ENCODE measurements at regions not wholly inside any gene's neighbourhood (a gene's known extent, or its start where the extent isn't known, plus 50 kb on each side); places are given as distances from the start of the nearest gene placed in this dataset.

DNA sequence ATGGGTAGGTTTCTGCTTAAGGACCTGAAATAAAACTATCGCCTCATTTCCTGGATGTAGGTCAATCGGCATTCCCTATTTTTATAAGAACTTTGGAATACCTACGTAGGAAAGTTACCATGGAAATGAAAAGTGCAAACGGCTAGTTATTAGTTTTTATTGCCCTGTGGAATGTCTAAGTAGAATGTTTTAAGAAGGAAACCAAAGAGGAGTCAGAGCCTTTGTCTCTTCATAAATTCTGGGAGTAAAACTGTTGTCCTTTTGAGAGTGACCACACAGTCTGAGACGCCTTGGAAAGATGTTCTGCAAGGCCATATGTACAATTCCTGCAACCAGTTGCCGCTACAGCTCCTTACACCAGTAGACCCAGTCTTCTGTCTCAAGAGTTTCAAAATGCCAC is 176.0 kb upstream of the SEL1L start:
- TF ChIP-seq ZBTB21 (CRISPR knock-in tag; IDR thresholded peaks at IDR 0.05; ENCODE audit: borderline replicate concordance) (no peak), CBFB (CRISPR knock-in tag; IDR thresholded peaks at IDR 0.05; ENCODE audit: low read depth) (no peak), KAT7 (CRISPR knock-in tag; IDR thresholded peaks at IDR 0.05; ENCODE audit: borderline replicate concordance) (no peak), MXD4 (CRISPR knock-in tag; IDR thresholded peaks at IDR 0.05; ENCODE audit: borderline replicate concordance) (no peak), ESRRA (CRISPR knock-in tag; IDR thresholded peaks at IDR 0.05; ENCODE audit: borderline replicate concordance) (no peak), ATF1 (CRISPR knock-in tag; IDR thresholded peaks at IDR 0.05) (no peak), ZNF671 (CRISPR knock-in tag; IDR thresholded peaks at IDR 0.05) (no peak), NR1H2 (CRISPR knock-in tag; IDR thresholded peaks at IDR 0.05) (no peak), AR (CRISPR knock-in tag; IDR thresholded peaks at IDR 0.05) (no peak), ZBTB43 (CRISPR knock-in tag; IDR thresholded peaks at IDR 0.05) (no peak), MLX (CRISPR knock-in tag; IDR thresholded peaks at IDR 0.05) (no peak)
- TF ChIP-seq, protein P1, sequence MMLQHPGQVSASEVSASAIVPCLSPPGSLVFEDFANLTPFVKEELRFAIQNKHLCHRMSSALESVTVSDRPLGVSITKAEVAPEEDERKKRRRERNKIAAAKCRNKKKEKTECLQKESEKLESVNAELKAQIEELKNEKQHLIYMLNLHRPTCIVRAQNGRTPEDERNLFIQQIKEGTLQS (CRISPR knock-in tag; conservative IDR thresholded peaks at IDR 0.05), result no peak
- DNase-seq (ENCODE audit: low spot score) (no peak), ATAC-seq (no peak)
- Mint-ChIP-seq H3K27me3 (ENCODE audit: low read depth) (no peaks in the 10 kb centered on the region; the same call in 1 of the 2 replicates), H3K4me3 (no peak overlapping the region), H3K4me1 (no peaks in the 10 kb centered on the region), H3K9me3 (peaks cover 39% of the 10 kb centered on the region), H3K27ac (no peak overlapping the region), H3K36me3 (peaks cover 13% of the 10 kb centered on the region; the same call in 1 of the 2 replicates)
- CTCF ChIA-PET, result interaction anchor here (0.8 to 2.1 kb wide), 12 partner anchors 11 to 473 kb away, joined by 3 to 10 read pairs (median 4); no protein-coding TSS in a partner anchor
- POLR2A ChIA-PET, result no interaction called here

GRCh38 chr14:81710232-81710845 is 176.7 kb upstream of the SEL1L start:
- POLR2A ChIA-PET, result no interaction called here
- Mint-ChIP-seq H3K9me3 (peaks cover 33% of the 10 kb centered on the region), H3K4me1 (no peaks in the 10 kb centered on the region), H3K27me3 (ENCODE audit: low read depth) (no peaks in the 10 kb centered on the region; the same call in 1 of the 2 replicates), H3K4me3 (no peak overlapping the region), H3K27ac (no peak overlapping the region), H3K36me3 (peaks cover 8% of the 10 kb centered on the region; the same call in 1 of the 2 replicates)
- CTCF ChIA-PET, result interaction anchor here (0.8 to 2.1 kb wide), 12 partner anchors 10 to 473 kb away, joined by 3 to 10 read pairs (median 4); no protein-coding TSS in a partner anchor
- TF ChIP-seq E2F4 (CRISPR knock-in tag; IDR thresholded peaks at IDR 0.05; ENCODE audit: borderline replicate concordance, low read depth) (no peak), ELF4 (CRISPR knock-in tag; IDR thresholded peaks at IDR 0.05; ENCODE audit: low read depth) (no peak), KAT7 (CRISPR knock-in tag; IDR thresholded peaks at IDR 0.05; ENCODE audit: borderline replicate concordance) (no peak), ESRRA (CRISPR knock-in tag; IDR thresholded peaks at IDR 0.05; ENCODE audit: borderline replicate concordance) (no peak), CREM (CRISPR knock-in tag; IDR thresholded peaks at IDR 0.05) (no peak), ZNF219 (CRISPR knock-in tag; IDR thresholded peaks at IDR 0.05; ENCODE audit: borderline replicate concordance) (no peak), ZNF317 (CRISPR knock-in tag; IDR thresholded peaks at IDR 0.05; ENCODE audit: borderline replicate concordance, low read depth) (no peak), ARID4B (CRISPR knock-in tag; IDR thresholded peaks at IDR 0.05; ENCODE audit: borderline replicate concordance) (no peak), TEAD4 (CRISPR knock-in tag; IDR thresholded peaks at IDR 0.05) (no peak)
- DNase-seq (ENCODE audit: low spot score), result no peak
- ATAC-seq, result peak; percentile 50; the same call in 1 of the 2 replicates

All from WTC11 (cell line).